ENCODE measurements at regions not wholly inside any gene's neighbourhood (a gene's known extent, or its start where the extent isn't known, plus 50 kb on each side); places are given as distances from the start of the nearest gene placed in this dataset.

- no peak for TF ChIP-seq CTCF (conservative IDR thresholded peaks at IDR 0.05; ENCODE audit: low read depth in 2 of 2)
- no peak for TF ChIP-seq EZH2phosphoT487 (IDR thresholded peaks at IDR 0.05; ENCODE audit: unreplicated experiment)
- no peak for TF ChIP-seq REST (IDR thresholded peaks at IDR 0.05; ENCODE audit: unreplicated experiment)
- TF ChIP-seq JUNB (IDR thresholded peaks at IDR 0.05; ENCODE audit: unreplicated experiment): no peak
- TF ChIP-seq CREB1 (CRISPR knock-in tag; IDR thresholded peaks at IDR 0.05; ENCODE audit: low read depth): no peak
- TF ChIP-seq ZNF331 (CRISPR knock-in tag; IDR thresholded peaks at IDR 0.05; ENCODE audit: low read depth): no peak
Measured at GRCh38 chr6:80673367-80673766, 566.9 kb downstream of the BCKDHB start.

Measured in GM23338 (cell line).